Activated CD8-positive, alpha-beta T cell treated with anti-CD3 and anti-CD28 coated beads for 36 hours (primary cell): ENCODE measurements at regions not wholly inside any gene's neighbourhood (a gene's known extent, or its start where the extent isn't known, plus 50 kb on each side); places are given as distances from the start of the nearest gene placed in this dataset.

Experiments
- ATAC-seq: fragments of 200-7000 bp; cut with Tn5 transposase; one replicate; pipeline ENCODE4 v1.10.0; 2021; ENCODE audit warnings: mild to moderate bottlenecking, moderate library complexity
- CTCF ChIA-PET: fragments of 350-600 bp; sonication (Branson Sonifier 250); formaldehyde crosslinking; loops from one replicate; lab custom pipeline; 2021; ENCODE audit warnings: antibody characterized with exemption; lab: Charles Lee
- POLR2A ChIA-PET: fragments of 350-600 bp; sonication (Branson Sonifier 250); formaldehyde crosslinking; loops from one replicate; lab custom pipeline; 2021; ENCODE audit warnings: antibody characterized with exemption; lab: Charles Lee
- DNase-seq: peaks from one replicate; pipeline ENCODE4 v3.0.0-alpha.2; 2020
- H3K27ac Mint-ChIP-seq: one replicate; pipeline ENCODE4 v1.8.0; 2021; ENCODE audit warnings: mild to moderate bottlenecking, mixed read lengths
- H3K27me3 Mint-ChIP-seq: one replicate; pipeline ENCODE4 v1.8.0; 2021; ENCODE audit warnings: mixed read lengths
- H3K36me3 Mint-ChIP-seq: one replicate; pipeline ENCODE4 v1.8.0; 2021; ENCODE audit warnings: low read depth, mixed read lengths
- H3K4me1 Mint-ChIP-seq: one replicate; pipeline ENCODE4 v1.8.0; 2021; ENCODE audit warnings: low read depth, mixed read lengths
- H3K4me3 Mint-ChIP-seq: one replicate; pipeline ENCODE4 v1.8.0; 2021; ENCODE audit warnings: mild to moderate bottlenecking, moderate library complexity, mixed read lengths
- H3K9me3 Mint-ChIP-seq: one replicate; pipeline ENCODE4 v1.8.0; 2021; ENCODE audit warnings: mixed read lengths
- intact Hi-C: fragments of 100-400 bp; cut with micrococcal nuclease; formaldehyde crosslinking; loops from one replicate; pipeline ENCODE4 v1.10.0; 2022
- TF ChIP-seq, protein P1 (sequence below): fragments of 200-600 bp; IDR thresholded peaks from one replicate; pipeline ENCODE4 v1.8.0; 2022; ENCODE audit warnings: antibody characterized with exemption, mild to moderate bottlenecking

DNA sequence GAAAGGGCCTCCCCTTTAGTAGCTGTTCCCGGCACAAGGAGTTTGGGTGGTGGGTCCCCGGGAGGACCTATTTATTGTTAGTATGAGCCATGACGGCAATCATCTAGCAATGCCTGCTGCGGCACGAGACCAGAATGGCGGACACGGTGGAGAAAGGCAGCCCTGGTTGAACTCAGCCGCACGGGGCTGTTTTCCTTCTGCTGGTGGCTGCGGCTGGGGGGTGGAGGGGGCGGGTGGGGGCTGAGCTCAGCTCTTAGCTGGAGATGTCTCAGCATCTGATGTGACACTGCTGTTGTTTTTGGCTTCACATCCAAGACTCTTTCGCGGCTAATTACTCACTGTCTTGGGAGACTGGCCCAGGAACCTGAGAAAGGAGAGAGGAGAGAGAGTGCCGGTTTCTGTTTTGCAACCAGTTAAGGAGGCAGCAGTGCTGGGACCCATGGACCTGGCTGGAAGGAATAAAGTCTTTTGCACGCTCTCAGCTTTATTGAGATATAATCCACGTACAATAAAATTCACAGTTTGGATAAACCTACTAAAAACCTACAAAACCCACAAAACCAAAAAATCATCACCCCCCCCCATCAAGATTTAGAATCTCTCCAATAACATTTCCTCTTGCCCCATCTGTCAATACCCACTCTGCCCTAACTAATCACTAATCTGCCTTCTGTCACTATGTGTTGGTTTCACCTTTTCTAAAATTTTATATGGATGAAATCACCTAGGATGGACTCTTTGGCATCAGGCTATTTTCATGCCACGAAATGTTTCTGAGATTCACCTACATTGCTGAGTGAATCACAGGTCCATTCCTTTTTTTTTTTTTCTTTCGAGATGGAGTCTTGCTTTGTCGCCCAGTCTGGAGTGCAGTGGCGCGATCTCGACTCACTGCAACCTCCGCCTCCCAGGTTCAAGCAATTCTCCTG is 81.8 kb upstream of the NEURL1B start:
- no peak overlapping the region for H3K27ac Mint-ChIP-seq
- ATAC-seq, result no peak
- TF ChIP-seq, protein P1, sequence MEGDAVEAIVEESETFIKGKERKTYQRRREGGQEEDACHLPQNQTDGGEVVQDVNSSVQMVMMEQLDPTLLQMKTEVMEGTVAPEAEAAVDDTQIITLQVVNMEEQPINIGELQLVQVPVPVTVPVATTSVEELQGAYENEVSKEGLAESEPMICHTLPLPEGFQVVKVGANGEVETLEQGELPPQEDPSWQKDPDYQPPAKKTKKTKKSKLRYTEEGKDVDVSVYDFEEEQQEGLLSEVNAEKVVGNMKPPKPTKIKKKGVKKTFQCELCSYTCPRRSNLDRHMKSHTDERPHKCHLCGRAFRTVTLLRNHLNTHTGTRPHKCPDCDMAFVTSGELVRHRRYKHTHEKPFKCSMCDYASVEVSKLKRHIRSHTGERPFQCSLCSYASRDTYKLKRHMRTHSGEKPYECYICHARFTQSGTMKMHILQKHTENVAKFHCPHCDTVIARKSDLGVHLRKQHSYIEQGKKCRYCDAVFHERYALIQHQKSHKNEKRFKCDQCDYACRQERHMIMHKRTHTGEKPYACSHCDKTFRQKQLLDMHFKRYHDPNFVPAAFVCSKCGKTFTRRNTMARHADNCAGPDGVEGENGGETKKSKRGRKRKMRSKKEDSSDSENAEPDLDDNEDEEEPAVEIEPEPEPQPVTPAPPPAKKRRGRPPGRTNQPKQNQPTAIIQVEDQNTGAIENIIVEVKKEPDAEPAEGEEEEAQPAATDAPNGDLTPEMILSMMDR, result no peak
- no peaks in the 10 kb centered on the region for H3K36me3 Mint-ChIP-seq
- DNase-seq, result no peak
- H3K9me3 Mint-ChIP-seq, result no peaks in the 10 kb centered on the region
- ChIA-PET POLR2A (no interaction called here), CTCF (no interaction called here)
- intact Hi-C loops, result no loop called here
- peaks cover 4% of the 10 kb centered on the region for H3K27me3 Mint-ChIP-seq
- no peak overlapping the region for H3K4me3 Mint-ChIP-seq
- no peaks in the 10 kb centered on the region for H3K4me1 Mint-ChIP-seq

DNA sequence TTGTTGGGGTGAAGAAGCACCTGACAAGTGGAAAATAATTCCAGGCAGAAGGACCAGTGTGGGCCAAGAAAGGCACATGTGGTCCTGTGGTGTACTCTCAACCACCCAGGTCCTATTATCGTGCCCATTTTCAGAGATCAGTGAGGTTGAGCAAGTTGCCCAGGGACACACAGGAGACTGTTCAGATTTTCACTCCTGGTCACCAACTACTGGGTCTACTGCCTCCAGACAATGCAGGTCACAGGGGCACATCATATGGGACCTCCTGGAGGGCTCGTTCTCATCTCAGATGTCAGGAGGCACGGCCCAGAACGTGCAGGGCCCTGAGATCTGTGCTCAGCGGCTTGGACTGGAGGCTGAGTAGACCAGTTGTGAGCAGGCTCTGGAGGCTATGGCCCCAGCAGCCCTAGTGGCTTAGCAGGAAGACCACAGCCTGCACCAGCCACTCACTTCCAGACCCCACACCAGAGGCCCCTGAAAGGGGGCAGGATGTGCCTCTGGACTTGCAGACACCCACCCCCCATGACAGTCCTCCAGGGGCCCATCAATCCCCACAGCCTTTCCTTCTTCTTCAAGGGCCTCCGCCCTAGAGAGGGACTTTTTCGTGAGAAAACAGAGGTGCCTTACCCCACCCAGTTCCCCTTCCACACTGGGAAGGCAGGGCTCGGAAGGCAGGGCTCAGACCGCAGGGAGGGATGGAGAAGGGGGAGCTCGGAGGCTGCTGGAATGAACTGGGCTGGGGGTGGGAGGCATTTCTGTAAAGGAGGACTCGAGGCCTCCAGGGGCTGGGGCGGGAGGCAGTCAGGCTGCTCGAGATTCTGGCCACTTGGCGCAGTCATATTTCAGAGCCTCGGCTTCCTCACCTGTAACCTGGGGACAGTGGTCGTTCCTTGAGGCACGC is 82.7 kb upstream of the NEURL1B start:
- Mint-ChIP-seq H3K36me3 (no peaks in the 10 kb centered on the region), H3K4me3 (no peak overlapping the region), H3K27ac (no peak overlapping the region), H3K27me3 (peaks cover 4% of the 10 kb centered on the region), H3K9me3 (no peaks in the 10 kb centered on the region), H3K4me1 (no peaks in the 10 kb centered on the region)
- TF ChIP-seq, protein P1, result no peak
- ChIA-PET CTCF (no interaction called here), POLR2A (no interaction called here)
- intact Hi-C loops, result no loop called here
- ATAC-seq, result no peak
- DNase-seq, result no peak

DNA sequence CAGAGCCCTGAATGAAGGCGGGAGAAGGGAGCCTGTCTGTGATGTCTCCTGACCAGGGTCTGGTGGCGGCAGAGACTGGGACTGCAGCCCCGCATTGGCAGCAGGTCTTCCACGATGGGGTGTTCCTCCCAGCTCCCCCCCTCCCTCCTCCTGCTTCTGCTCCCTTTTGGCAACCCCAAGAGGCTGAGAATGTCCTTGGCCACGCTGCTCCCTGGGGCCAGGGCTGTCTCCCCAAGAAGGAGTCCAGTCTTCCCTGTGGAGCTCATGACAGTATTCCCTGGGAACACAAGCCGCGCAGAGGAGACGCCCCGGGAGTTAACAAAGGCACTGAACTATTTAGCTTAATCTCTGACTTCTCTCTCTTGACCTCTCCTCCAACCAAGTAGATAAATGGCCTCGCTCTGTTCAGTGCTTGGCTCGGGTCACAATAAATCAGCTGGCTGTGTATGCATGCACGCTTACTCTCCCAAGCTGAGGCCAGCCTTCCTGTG is 84.0 kb upstream of the NEURL1B start:
- no peak for DNase-seq
- CTCF ChIA-PET, result no interaction called here
- TF ChIP-seq, protein P1, result no peak
- H3K27me3 Mint-ChIP-seq, result peaks cover 7% of the 10 kb centered on the region
- no peaks in the 10 kb centered on the region for H3K4me1 Mint-ChIP-seq
- POLR2A ChIA-PET, result no interaction called here
- H3K9me3 Mint-ChIP-seq, result no peaks in the 10 kb centered on the region
- ATAC-seq, result no peak
- H3K36me3 Mint-ChIP-seq, result no peaks in the 10 kb centered on the region
- no peak overlapping the region for H3K27ac Mint-ChIP-seq
- no peak overlapping the region for H3K4me3 Mint-ChIP-seq
- intact Hi-C loops, result no loop called here

DNA sequence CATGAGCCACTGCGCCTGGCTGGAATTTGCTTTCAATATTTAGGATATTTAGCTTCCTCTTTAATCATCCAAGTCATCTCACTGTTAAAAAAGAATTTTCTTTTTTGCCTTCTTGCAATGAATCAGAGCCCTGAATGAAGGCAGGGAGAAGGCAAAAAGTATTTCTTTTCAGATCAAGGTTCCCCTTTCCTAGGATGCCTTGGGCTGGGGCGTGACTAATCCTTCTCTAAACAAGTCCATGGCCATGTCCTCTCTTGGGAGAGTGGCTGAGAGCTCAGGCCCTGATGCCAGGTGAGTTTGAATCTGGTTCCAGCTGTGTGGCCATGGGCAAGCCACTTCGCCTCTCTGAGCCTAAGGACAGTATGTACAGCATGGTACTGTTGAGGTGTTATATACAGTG is 84.8 kb upstream of the NEURL1B start:
- TF ChIP-seq, protein P1, result no peak
- intact Hi-C loops, result no loop called here
- Mint-ChIP-seq H3K27ac (no peak overlapping the region), H3K9me3 (no peaks in the 10 kb centered on the region), H3K27me3 (peaks cover 7% of the 10 kb centered on the region), H3K36me3 (no peaks in the 10 kb centered on the region), H3K4me3 (no peak overlapping the region), H3K4me1 (no peaks in the 10 kb centered on the region)
- no peak for ATAC-seq
- no peak for DNase-seq
- ChIA-PET CTCF (no interaction called here), POLR2A (interaction anchor here (0.9 kb wide), 1 partner anchor 36 kb away, joined by 8 read pairs; no protein-coding TSS in a partner anchor)
